LNCaP clone FGC (cell line): ENCODE measurements at regions not wholly inside any gene's neighbourhood (a gene's known extent, or its start where the extent isn't known, plus 50 kb on each side); places are given as distances from the start of the nearest gene placed in this dataset.

Experiments used
- DNase-seq: peaks from one replicate; pipeline ENCODE4 v3.0.0-alpha.2; 2011; ENCODE audit warnings: low read depth
- H3K4me3 ChIP-seq: 2 replicates; pipeline ENCODE4 v1.5.1; 2011; ENCODE audit warnings: mild to moderate bottlenecking, low read depth, low read length, control low read depth
- CTCF ChIP-seq: IDR thresholded peaks from 2 replicates; pipeline ENCODE4 v1.5.1; 2012; ENCODE audit warnings: mild to moderate bottlenecking; ENCODE audit not compliant: control insufficient read depth, insufficient read depth; ENCODE audit errors: extremely low read depth

- no peak for DNase-seq
- no peak for TF ChIP-seq CTCF
Measured at GRCh38 chr4:144350706-144351105, 210.2 kb upstream of the GYPA start.

GRCh38 chr4:144351306-144351705, 210.8 kb upstream of the GYPA start:
- H3K4me3 ChIP-seq = no peak overlapping the region
- TF ChIP-seq CTCF = no peak
- no peak for DNase-seq

More at GRCh38 chr4:144350706-144351105, 210.2 kb upstream of the GYPA start:
- no peak overlapping the region for H3K4me3 ChIP-seq

GRCh38 chr4:144353292-144353691, 212.8 kb upstream of the GYPA start:
- DNase-seq = no peak
- TF ChIP-seq CTCF = peak; percentile 17; the same call in 1 of the 2 replicates

GRCh38 chr4:144355811-144356757, 215.6 kb upstream of the GYPA start:
- no peak overlapping the region for H3K4me3 ChIP-seq
- no peak for DNase-seq
- peak; percentile 22; the same call in 1 of the 2 replicates for TF ChIP-seq CTCF

More at GRCh38 chr4:144353292-144353691, 212.8 kb upstream of the GYPA start:
- no peak overlapping the region for H3K4me3 ChIP-seq

- no peak for DNase-seq
- no peak overlapping the region for H3K4me3 ChIP-seq
- TF ChIP-seq CTCF = no peak
Measured at GRCh38 chr4:144356941-144357381, 216.4 kb upstream of the GYPA start.

- DNase-seq = no peak
- no peak overlapping the region for H3K4me3 ChIP-seq
- no peak for TF ChIP-seq CTCF
Measured at GRCh38 chr4:144357975-144358374, 217.5 kb upstream of the GYPA start.
